ENCODE measurements at regions not wholly inside any gene's neighbourhood (a gene's known extent, or its start where the extent isn't known, plus 50 kb on each side); places are given as distances from the start of the nearest gene placed in this dataset.

GRCh38 chr7:26594553-26594952, 269.8 kb downstream of the SKAP2 start:
- BruUV-seq (replicated peaks), result no TSS peak
- RAD21 ChIA-PET (ENCODE audit: unreplicated experiment), result no interaction called here
- Histone ChIP-seq H3K27me3 (replicated peaks in 1 of 2; ENCODE audit: control insufficient read depth in 2 of 2, insufficient read depth in 2 of 2, low read length in 1 of 2) (no peaks in the 10 kb centered on the region), H3K9me3 (replicated peaks; ENCODE audit: control insufficient read depth, insufficient read depth, low read length) (no peaks in the 10 kb centered on the region), H3K4me3 (no peak overlapping the region), H3K36me3 (ENCODE audit: control insufficient read depth in 2 of 2, insufficient read depth in 2 of 2, low read length in 1 of 2) (no peaks in the 10 kb centered on the region), H3K4me2 (ENCODE audit: control insufficient read depth, insufficient read depth) (no peak overlapping the region), H3K4me1 (ENCODE audit: control insufficient read depth, insufficient read depth, low read length) (no peaks in the 10 kb centered on the region), H3K79me2 (ENCODE audit: control insufficient read depth, insufficient read depth, low read length) (no peaks in the 10 kb centered on the region), H4K20me1 (ENCODE audit: control insufficient read depth, insufficient read depth) (no peaks in the 10 kb centered on the region), H3K9ac (ENCODE audit: control insufficient read depth, insufficient read depth, low read length) (no peak overlapping the region), H3K27ac (ENCODE audit: control insufficient read depth, insufficient read depth) (no peak overlapping the region), H2AFZ (ENCODE audit: control insufficient read depth, low read depth, low read length) (no peak overlapping the region)
- FAIRE-seq, result no peak
- intact Hi-C loops (cut with micrococcal nuclease; ENCODE audit: unreplicated experiment), result no loop called here
- SMC1A ChIA-PET (ENCODE audit: uncharacterized antibody, unreplicated experiment), result no interaction called here
- WGBS (ENCODE audit: insufficient coverage, insufficient replicate concordance, low lambda C conversion rate, missing lambda C conversion rate), result 29% methylated on average over 6 of the region's 6 CpGs
- no peak for ATAC-seq
- CTCF ChIA-PET, result interaction anchor here (1.1 kb wide), 1 partner anchor 65 kb away, joined by 3 read pairs; no protein-coding TSS in a partner anchor
- TF ChIP-seq ATF3 (IDR thresholded peaks at IDR 0.05; ENCODE audit: borderline replicate concordance, extremely low read depth, low read depth, low read length) (no peak), EZH2 (IDR thresholded peaks at IDR 0.05; ENCODE audit: borderline replicate concordance, control insufficient read depth, low read depth, low read length) (no peak), RAD21 (IDR thresholded peaks at IDR 0.05; ENCODE audit: insufficient read depth, low read depth, low read length) (no peak), FOS (IDR thresholded peaks at IDR 0.05; ENCODE audit: borderline replicate concordance, extremely low read depth, insufficient read length) (no peak), EED (IDR thresholded peaks at IDR 0.05; ENCODE audit: low read depth) (no peak), SIN3A (IDR thresholded peaks at IDR 0.05; ENCODE audit: low read depth, low read length) (no peak), RAD51 (IDR thresholded peaks at IDR 0.05) (no peak), PAX5 (IDR thresholded peaks at IDR 0.05; ENCODE audit: borderline replicate concordance, low read depth, low read length) (no peak), ZSCAN29 (IDR thresholded peaks at IDR 0.05) (no peak), BHLHE40 (IDR thresholded peaks at IDR 0.05; ENCODE audit: borderline replicate concordance in 1 of 2, low read depth in 2 of 2, low read length in 1 of 2) (no peak), BMI1 (IDR thresholded peaks at IDR 0.05; ENCODE audit: borderline replicate concordance) (no peak)
- TF ChIP-seq, protein P1, sequence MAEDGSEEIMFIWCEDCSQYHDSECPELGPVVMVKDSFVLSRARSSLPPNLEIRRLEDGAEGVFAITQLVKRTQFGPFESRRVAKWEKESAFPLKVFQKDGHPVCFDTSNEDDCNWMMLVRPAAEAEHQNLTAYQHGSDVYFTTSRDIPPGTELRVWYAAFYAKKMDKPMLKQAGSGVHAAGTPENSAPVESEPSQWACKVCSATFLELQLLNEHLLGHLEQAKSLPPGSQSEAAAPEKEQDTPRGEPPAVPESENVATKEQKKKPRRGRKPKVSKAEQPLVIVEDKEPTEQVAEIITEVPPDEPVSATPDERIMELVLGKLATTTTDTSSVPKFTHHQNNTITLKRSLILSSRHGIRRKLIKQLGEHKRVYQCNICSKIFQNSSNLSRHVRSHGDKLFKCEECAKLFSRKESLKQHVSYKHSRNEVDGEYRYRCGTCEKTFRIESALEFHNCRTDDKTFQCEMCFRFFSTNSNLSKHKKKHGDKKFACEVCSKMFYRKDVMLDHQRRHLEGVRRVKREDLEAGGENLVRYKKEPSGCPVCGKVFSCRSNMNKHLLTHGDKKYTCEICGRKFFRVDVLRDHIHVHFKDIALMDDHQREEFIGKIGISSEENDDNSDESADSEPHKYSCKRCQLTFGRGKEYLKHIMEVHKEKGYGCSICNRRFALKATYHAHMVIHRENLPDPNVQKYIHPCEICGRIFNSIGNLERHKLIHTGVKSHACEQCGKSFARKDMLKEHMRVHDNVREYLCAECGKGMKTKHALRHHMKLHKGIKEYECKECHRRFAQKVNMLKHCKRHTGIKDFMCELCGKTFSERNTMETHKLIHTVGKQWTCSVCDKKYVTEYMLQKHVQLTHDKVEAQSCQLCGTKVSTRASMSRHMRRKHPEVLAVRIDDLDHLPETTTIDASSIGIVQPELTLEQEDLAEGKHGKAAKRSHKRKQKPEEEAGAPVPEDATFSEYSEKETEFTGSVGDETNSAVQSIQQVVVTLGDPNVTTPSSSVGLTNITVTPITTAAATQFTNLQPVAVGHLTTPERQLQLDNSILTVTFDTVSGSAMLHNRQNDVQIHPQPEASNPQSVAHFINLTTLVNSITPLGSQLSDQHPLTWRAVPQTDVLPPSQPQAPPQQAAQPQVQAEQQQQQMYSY (CRISPR knock-in tag; IDR thresholded peaks at IDR 0.05), result no peak
- TF ChIP-seq, protein P2, sequence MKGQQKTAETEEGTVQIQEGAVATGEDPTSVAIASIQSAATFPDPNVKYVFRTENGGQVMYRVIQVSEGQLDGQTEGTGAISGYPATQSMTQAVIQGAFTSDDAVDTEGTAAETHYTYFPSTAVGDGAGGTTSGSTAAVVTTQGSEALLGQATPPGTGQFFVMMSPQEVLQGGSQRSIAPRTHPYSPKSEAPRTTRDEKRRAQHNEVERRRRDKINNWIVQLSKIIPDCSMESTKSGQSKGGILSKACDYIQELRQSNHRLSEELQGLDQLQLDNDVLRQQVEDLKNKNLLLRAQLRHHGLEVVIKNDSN (IDR thresholded peaks at IDR 0.05; ENCODE audit: borderline replicate concordance, extremely low read length, insufficient read depth, low read depth, low read length), result no peak
- in situ Hi-C loops (cut with MboI), result no loop called here
- DNase-seq (ENCODE audit: low read depth, low spot score), result no peak
- POLR2A ChIA-PET, result no interaction called here

All from GM12878 (cell line).